Pancreas (tissue), 10 donors: ENCODE measurements at regions not wholly inside any gene's neighbourhood (a gene's known extent, or its start where the extent isn't known, plus 50 kb on each side); places are given as distances from the start of the nearest gene placed in this dataset.

ENCODE experiments used
- ATAC-seq, 4 donors: fragments of 200-7000 bp; cut with Tn5 transposase; one replicate each; pipeline versions ENCODE4 v1.8.0 to v1.9.1; 2020; ENCODE audit warnings: mild to moderate bottlenecking in 4 of 4, moderate library complexity in 4 of 4
- DNase-seq, 6 donors: peaks; one replicate each; pipeline ENCODE4 v3.0.0-alpha.2; 2020
- FAIRE-seq: peaks from 2 replicates; lab custom pipeline; 2012; peaks lifted over from hg19 to GRCh38; lab: Jason Lieb, UNC
- H3K27ac ChIP-seq, 4 donors: fragments of 200-600 bp; sonication (generic); 1 replicate in 3 of 4; 2 replicates in 1 of 4; pipeline versions ENCODE4 v1.5.0 to v1.8.0; 2020
- H3K27me3 ChIP-seq, 4 donors: fragments of 200-600 bp; one replicate each; pipeline ENCODE4 v1.8.0; 2021
- H3K36me3 ChIP-seq, 3 donors: fragments of 200-600 bp; sonication (generic) in 1 of 3; one replicate each; pipeline versions ENCODE4 v1.5.0 to v1.8.0; 2020 to 2021
- H3K4me1 ChIP-seq, 3 donors: fragments of 200-600 bp; one replicate each; pipeline ENCODE4 v1.8.0; 2021
- H3K4me3 ChIP-seq, 4 donors: fragments of 200-600 bp; sonication (generic) in 2 of 4; one replicate each; pipeline versions ENCODE4 v1.5.0 to v1.8.0; 2020 to 2021
- H3K9me3 ChIP-seq, 4 donors: fragments of 200-600 bp; one replicate each; pipeline ENCODE4 v1.8.0; 2021
- WGBS, 2 donors: extraction: QIAGEN DNeasy Blood & Tissue Kit; methylation state at CpG; one replicate each; pipeline ENCODE4 v1.1.7; 2013; 5-methylcytosine and 5-hydroxymethylcytosine counted together
- intact Hi-C, 3 donors: fragments of 100-400 bp; cut with DNase I; formaldehyde crosslinking; loops; one replicate each; pipeline versions ENCODE4 v1.11.1 to v1.14.2; 2022
- TF ChIP-seq, protein P1 (sequence below), 4 donors: fragments of 200-600 bp; sonication (generic) in 3 of 4; IDR thresholded peaks; one replicate each; pipeline versions ENCODE4 v1.5.0 to v1.8.0; 2021; ENCODE audit warnings: antibody characterized with exemption in 4 of 4
- donor health status: healthy with polysubstance abuse.
- donor health status: DM: no; HTN: no; CAD: no; lungs with moderate emphysema.
- donor health status: DM: no; HTN: no; CAD: no.
- donor health status: control.
- donor health status: control.
- donor health status: Bipolar disorder and iron deficiency.
- donor health status: DM: yes; HTN: yes; CAD: no.
- donor health status: DM: no; HTN: no; CAD: no.
- donor health status: DM: no; HTN: no; CAD: no.
- donor health status: DM: yes; HTN: yes; CAD: no.

DNA sequence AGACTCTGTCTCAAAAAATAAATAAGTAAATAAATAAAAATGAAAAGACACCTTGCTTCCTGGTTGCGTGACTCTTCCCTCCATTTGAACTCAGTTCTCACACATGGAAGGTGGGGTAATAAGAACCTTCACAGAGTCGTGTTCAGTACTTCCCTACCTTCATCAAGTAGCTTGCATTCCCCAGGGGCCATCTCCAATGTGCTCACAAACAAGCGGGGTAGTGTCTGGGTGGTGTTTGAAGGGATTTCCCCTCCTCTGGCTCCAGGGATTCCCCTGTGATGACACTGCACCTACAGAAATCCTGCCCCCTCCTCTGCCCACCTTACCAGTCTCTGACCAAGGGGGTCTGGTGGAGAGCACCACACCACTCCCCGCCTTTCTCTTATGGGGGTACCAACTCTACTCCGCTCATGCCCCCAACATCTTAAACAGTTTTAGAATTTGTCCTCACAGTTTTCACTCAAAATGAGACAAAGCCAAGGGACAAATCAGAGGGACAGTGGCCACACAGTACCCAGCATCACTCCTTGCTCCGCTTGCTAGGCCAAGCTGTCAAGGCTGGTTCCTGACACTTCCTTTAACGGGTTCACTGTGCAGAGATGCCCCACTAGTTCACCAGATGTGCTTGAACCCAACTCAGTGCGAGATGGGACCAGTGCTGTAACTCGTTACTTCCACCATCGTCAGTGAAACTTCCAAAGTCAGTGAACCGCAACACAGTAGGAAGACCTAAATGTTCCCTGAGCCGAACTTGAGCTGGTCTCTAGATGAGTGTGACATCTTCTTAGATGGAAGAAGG is 69.1 kb downstream of the COPRS start:
- WGBS, 2 donors: 78% methylated on average over 12 of the region's 12 CpGs
- Histone ChIP-seq H3K27me3 (no peaks in the 10 kb centered on the region), H3K36me3 (no peaks in the 10 kb centered on the region), H3K4me3 (no peak overlapping the region), H3K27ac (no peak overlapping the region), H3K9me3 (no peaks in the 10 kb centered on the region), H3K4me1 (no peaks in the 10 kb centered on the region)
- intact Hi-C loops: no loop called here
- DNase-seq (no peak), ATAC-seq (no peak), FAIRE-seq (no peak)
- TF ChIP-seq, protein P1, sequence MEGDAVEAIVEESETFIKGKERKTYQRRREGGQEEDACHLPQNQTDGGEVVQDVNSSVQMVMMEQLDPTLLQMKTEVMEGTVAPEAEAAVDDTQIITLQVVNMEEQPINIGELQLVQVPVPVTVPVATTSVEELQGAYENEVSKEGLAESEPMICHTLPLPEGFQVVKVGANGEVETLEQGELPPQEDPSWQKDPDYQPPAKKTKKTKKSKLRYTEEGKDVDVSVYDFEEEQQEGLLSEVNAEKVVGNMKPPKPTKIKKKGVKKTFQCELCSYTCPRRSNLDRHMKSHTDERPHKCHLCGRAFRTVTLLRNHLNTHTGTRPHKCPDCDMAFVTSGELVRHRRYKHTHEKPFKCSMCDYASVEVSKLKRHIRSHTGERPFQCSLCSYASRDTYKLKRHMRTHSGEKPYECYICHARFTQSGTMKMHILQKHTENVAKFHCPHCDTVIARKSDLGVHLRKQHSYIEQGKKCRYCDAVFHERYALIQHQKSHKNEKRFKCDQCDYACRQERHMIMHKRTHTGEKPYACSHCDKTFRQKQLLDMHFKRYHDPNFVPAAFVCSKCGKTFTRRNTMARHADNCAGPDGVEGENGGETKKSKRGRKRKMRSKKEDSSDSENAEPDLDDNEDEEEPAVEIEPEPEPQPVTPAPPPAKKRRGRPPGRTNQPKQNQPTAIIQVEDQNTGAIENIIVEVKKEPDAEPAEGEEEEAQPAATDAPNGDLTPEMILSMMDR (IDR thresholded peaks at IDR 0.05): no peak

DNA sequence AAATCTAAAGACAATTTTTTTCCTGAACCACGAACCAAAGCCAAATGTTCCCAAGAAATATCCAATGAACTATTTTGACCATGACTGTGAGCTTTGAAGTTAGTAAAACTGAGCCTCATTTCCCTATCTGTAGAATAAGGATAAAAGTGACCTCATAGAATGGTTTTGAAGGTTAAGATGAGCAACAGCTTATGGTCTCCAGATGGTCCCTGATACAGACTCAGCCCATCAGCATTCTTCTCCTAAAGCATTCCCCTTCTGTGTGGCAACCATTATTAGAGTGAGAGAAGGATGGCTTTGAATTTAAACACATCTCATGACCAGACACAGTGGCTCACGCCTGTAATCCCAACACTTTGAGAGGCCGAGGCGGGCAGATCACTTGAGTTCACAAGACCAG is 70.1 kb downstream of the COPRS start:
- ATAC-seq (no peak), DNase-seq (no peak), FAIRE-seq (no peak)
- H3K27me3 ChIP-seq: no peaks in the 10 kb centered on the region
- TF ChIP-seq, protein P1 (IDR thresholded peaks at IDR 0.05): no peak
- H3K27ac ChIP-seq: no peak overlapping the region
- H3K36me3 ChIP-seq: no peaks in the 10 kb centered on the region
- no peaks in the 10 kb centered on the region for H3K4me1 ChIP-seq
- intact Hi-C loops: no loop called here
- H3K4me3 ChIP-seq: no peak overlapping the region
- WGBS, 2 donors: 85 to 93% methylated on average over 4 of the region's 4 CpGs
- H3K9me3 ChIP-seq: no peaks in the 10 kb centered on the region

DNA sequence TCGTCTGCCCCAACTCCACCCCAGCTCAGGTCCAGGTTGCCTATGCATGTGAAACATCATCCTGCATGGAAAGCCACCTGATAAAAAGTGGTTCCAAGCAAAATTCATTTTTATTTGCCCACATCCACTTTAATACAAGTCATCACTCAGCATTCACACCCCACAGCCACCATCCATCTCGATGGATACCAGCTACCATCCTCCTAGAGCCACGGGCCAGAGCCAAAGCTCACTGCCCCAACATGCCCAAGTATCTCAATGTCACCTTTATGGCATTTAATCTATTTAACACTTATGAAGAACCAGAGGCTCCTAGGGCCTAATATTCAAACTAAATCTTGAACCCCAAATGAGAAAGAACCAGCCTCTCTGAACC is 70.5 kb downstream of the COPRS start:
- H3K9me3 ChIP-seq: no peaks in the 10 kb centered on the region
- WGBS, 2 donors: 75 to 79% methylated on average over 3 of the region's 3 CpGs
- no peaks in the 10 kb centered on the region for H3K27me3 ChIP-seq
- H3K4me1 ChIP-seq: no peaks in the 10 kb centered on the region
- TF ChIP-seq, protein P1 (IDR thresholded peaks at IDR 0.05): no peak
- intact Hi-C loops: no loop called here
- FAIRE-seq: no peak
- H3K27ac ChIP-seq: no peak overlapping the region
- no peaks in the 10 kb centered on the region for H3K36me3 ChIP-seq
- no peak for ATAC-seq
- no peak for DNase-seq
- no peak overlapping the region for H3K4me3 ChIP-seq

DNA sequence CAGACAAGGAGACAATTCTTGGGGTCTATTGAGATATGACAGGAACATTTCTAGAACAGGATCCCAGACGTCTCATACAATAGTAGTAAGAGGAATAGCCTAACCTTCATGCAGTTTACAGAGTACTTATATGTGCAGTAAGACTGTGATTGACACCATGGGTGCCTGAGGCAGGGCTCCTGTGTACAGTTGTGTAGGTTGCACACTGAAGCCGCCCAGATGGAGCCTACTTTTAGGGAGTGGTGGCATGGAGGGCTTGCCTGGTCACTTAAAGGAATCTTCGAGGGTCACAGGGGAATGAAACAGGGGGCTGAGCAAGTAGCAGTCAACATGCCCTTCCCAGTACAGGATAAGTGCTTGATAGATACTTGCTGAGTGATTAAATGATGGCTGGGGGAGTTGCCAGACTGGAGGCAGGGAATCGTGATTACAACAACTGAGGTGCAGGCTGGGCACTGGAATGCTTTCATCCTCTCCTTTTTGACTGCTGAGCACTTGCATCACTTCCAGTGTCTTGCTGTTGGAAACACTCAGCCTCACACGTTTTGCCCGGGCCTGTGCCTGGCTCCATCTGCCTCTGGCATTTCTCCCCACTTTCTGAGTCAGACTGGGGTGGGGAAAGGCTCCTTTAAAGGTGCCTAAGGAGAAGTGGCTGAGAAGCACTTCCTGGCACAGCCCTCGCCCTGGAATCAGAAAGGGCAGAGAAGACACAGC is 71.0 kb downstream of the COPRS start:
- H3K9me3 ChIP-seq: no peaks in the 10 kb centered on the region
- no peak overlapping the region for H3K4me3 ChIP-seq
- WGBS, 2 donors: 56 to 60% methylated on average over 7 of the region's 7 CpGs
- no peak for DNase-seq
- no peak overlapping the region for H3K27ac ChIP-seq
- H3K27me3 ChIP-seq: no peaks in the 10 kb centered on the region
- ATAC-seq: peak in 1 of 4 donors; percentile 52
- no peaks in the 10 kb centered on the region for H3K4me1 ChIP-seq
- intact Hi-C loops: no loop called here
- TF ChIP-seq, protein P1 (IDR thresholded peaks at IDR 0.05): no peak
- H3K36me3 ChIP-seq: no peaks in the 10 kb centered on the region
- no peak for FAIRE-seq
